ENCODE measurements at regions not wholly inside any gene's neighbourhood (a gene's known extent, or its start where the extent isn't known, plus 50 kb on each side); places are given as distances from the start of the nearest gene placed in this dataset.

DNA sequence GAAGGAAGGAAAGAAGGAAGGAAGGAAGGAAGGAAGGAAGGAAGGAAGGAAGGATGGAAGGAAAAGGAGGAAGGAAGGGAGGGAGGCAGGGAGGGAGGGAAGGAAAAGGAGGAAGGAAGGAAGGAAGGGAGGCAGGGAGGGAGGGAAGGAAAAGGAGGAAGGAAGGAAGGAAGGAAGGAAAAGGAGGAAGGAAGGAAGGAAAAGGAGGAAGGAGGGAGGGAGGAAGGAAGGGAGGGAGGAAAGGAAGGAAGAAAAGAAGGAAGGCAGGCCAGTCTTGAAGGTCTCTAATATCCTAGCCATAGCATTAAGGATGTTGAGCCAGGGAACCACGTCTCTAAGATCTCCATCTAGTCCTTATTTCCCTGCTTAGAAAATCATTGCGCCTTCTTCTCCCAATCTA lies 78.8 kb downstream of the TMPRSS5 start:
- TF ChIP-seq, protein P1, sequence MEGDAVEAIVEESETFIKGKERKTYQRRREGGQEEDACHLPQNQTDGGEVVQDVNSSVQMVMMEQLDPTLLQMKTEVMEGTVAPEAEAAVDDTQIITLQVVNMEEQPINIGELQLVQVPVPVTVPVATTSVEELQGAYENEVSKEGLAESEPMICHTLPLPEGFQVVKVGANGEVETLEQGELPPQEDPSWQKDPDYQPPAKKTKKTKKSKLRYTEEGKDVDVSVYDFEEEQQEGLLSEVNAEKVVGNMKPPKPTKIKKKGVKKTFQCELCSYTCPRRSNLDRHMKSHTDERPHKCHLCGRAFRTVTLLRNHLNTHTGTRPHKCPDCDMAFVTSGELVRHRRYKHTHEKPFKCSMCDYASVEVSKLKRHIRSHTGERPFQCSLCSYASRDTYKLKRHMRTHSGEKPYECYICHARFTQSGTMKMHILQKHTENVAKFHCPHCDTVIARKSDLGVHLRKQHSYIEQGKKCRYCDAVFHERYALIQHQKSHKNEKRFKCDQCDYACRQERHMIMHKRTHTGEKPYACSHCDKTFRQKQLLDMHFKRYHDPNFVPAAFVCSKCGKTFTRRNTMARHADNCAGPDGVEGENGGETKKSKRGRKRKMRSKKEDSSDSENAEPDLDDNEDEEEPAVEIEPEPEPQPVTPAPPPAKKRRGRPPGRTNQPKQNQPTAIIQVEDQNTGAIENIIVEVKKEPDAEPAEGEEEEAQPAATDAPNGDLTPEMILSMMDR (IDR thresholded peaks at IDR 0.05): no peak
- TF ChIP-seq POLR2A (IDR thresholded peaks at IDR 0.05): no peak
